H1 (cell line): ENCODE measurements at regions not wholly inside any gene's neighbourhood (a gene's known extent, or its start where the extent isn't known, plus 50 kb on each side); places are given as distances from the start of the nearest gene placed in this dataset.

Source experiments
- CHD1 ChIP-seq: IDR thresholded peaks from 2 replicates; pipeline ENCODE4 v1.6.1; 2012; ENCODE audit warnings: low read depth, low read length, improper control_type of control experiment
- CTCF ChIP-seq, 3 experiments: IDR thresholded peaks; 1 replicate in 2 of 3; 2 replicates in 1 of 3; pipeline versions ENCODE4 v1.5.1 to v1.6.1; 2011; ENCODE audit warnings: low read length in 3 of 3, mild to moderate bottlenecking in 3 of 3, inconsistent platforms in 2 of 3, low read depth in 1 of 3, moderate library complexity in 1 of 3; ENCODE audit not compliant: insufficient read depth in 1 of 3; ENCODE audit errors: control extremely low read depth in 1 of 3
- EP300 ChIP-seq, 2 experiments: IDR thresholded peaks; 1 replicate in 1 of 2; 2 replicates in 1 of 2; pipeline ENCODE4 v1.6.1; 2011 to 2012; ENCODE audit warnings: low read depth in 2 of 2, low read length in 2 of 2, mild to moderate bottlenecking in 2 of 2, borderline replicate concordance in 1 of 2, inconsistent platforms in 1 of 2, moderate library complexity in 1 of 2
- EZH2 ChIP-seq: fragments of 200-600 bp; sonication (generic); IDR thresholded peaks from 2 replicates; pipeline ENCODE4 v1.7.1; 2012; ENCODE audit warnings: low read depth, mild to moderate bottlenecking, moderate library complexity, low read length, inconsistent platforms; ENCODE audit not compliant: severe bottlenecking
- HDAC6 ChIP-seq: IDR thresholded peaks from one replicate; pipeline ENCODE4 v1.7.1; 2012; ENCODE audit warnings: low read depth, mild to moderate bottlenecking, inconsistent platforms, low read length, moderate library complexity
- JUND ChIP-seq: IDR thresholded peaks from 2 replicates; pipeline ENCODE4 v1.6.1; 2011; ENCODE audit warnings: mild to moderate bottlenecking, improper control_type of control experiment, low read length
- MAFK ChIP-seq: IDR thresholded peaks from 2 replicates; pipeline ENCODE4 v1.6.1; 2012; ENCODE audit warnings: low read depth, mild to moderate bottlenecking, improper control_type of control experiment, low read length
- POLR2A ChIP-seq, 2 experiments: IDR thresholded peaks; 1 replicate in 1 of 2; 2 replicates in 1 of 2; pipeline ENCODE4 v1.6.1; 2011; ENCODE audit warnings: low read depth in 2 of 2, low read length in 2 of 2, mild to moderate bottlenecking in 2 of 2; ENCODE audit errors: control extremely low read depth in 1 of 2
- RAD21 ChIP-seq, 2 experiments: IDR thresholded peaks in 1 of 2; conservative IDR thresholded peaks in 1 of 2; 2 replicates each; pipeline ENCODE4 v1.6.1; 2011; ENCODE audit warnings: low read depth in 2 of 2, low read length in 2 of 2, improper control_type of control experiment in 1 of 2, inconsistent platforms in 1 of 2, mild to moderate bottlenecking in 1 of 2, moderate library complexity in 1 of 2
- SP1 ChIP-seq: IDR thresholded peaks from 2 replicates; pipeline ENCODE4 v1.6.1; 2011; ENCODE audit warnings: low read depth, low read length
- TAF1 ChIP-seq: IDR thresholded peaks from 2 replicates; pipeline ENCODE4 v1.6.1; 2011; ENCODE audit warnings: mild to moderate bottlenecking, low read depth, low read length
- ZNF274 ChIP-seq: IDR thresholded peaks from 2 replicates; pipeline ENCODE4 v1.7.0; 2012; ENCODE audit warnings: low read length, borderline replicate concordance; ENCODE audit errors: extremely low read depth

GRCh38 chr20:56750430-56750829 is 121.3 kb downstream of the TFAP2C start:
- TF ChIP-seq HDAC6, result no peak
- no peak for TF ChIP-seq EZH2
- no peak for TF ChIP-seq RAD21 (IDR thresholded peaks at IDR 0.05 in 1 of 2, conservative IDR thresholded peaks at IDR 0.05 in 1 of 2; ENCODE audit: low read depth in 2 of 2, low read length in 2 of 2)
- no peak for TF ChIP-seq CTCF (IDR thresholded peaks at IDR 0.05; ENCODE audit: control extremely low read depth in 1 of 3, insufficient read depth in 1 of 3, low read depth in 1 of 3, low read length in 3 of 3)
- TF ChIP-seq MAFK, result no peak
- TF ChIP-seq POLR2A (IDR thresholded peaks at IDR 0.05; ENCODE audit: control extremely low read depth in 1 of 2, low read depth in 2 of 2, low read length in 2 of 2), result no peak
- TF ChIP-seq SP1, result peak; percentile 84
- no peak for TF ChIP-seq ZNF274
- TF ChIP-seq CHD1, result no peak
- TF ChIP-seq JUND, result no peak
- TF ChIP-seq TAF1, result no peak
- no peak for TF ChIP-seq EP300 (IDR thresholded peaks at IDR 0.05; ENCODE audit: borderline replicate concordance in 1 of 2, low read depth in 2 of 2, low read length in 2 of 2)
